Upper lobe of left lung (tissue), 6 donors: ENCODE measurements at regions not wholly inside any gene's neighbourhood (a gene's known extent, or its start where the extent isn't known, plus 50 kb on each side); places are given as distances from the start of the nearest gene placed in this dataset.
"Not testable (repeated sequence)": the region's sequence is repeated elsewhere in the genome, so short reads cannot be mapped to it uniquely, and the experiment has no call there.

ENCODE experiments used
- ATAC-seq, 2 donors: fragments of 200-7000 bp; cut with Tn5 transposase; one replicate each; pipeline ENCODE4 v1.9.1; 2022; ENCODE audit warnings: mild to moderate bottlenecking in 2 of 2, moderate library complexity in 2 of 2; ENCODE audit not compliant: low FRiP score in 2 of 2
- DNase-seq, 2 donors: peaks; one replicate each; pipeline ENCODE4 v3.0.0-alpha.2; 2019 to 2020
- H3K27ac ChIP-seq, 4 donors: fragments of 200-600 bp; sonication (generic); one replicate each; pipeline ENCODE4 v1.5.1; 2016 to 2019
- H3K27me3 ChIP-seq, 4 donors: fragments of 200-600 bp; sonication (generic); one replicate each; pipeline ENCODE4 v1.5.1; 2017 to 2019
- H3K36me3 ChIP-seq, 4 donors: fragments of 200-600 bp; sonication (generic); one replicate each; pipeline ENCODE4 v1.5.1; 2016 to 2019
- H3K4me1 ChIP-seq, 4 donors: fragments of 200-600 bp; sonication (generic); one replicate each; pipeline ENCODE4 v1.5.1; 2018 to 2019
- H3K4me3 ChIP-seq, 4 donors: fragments of 200-600 bp; sonication (generic); one replicate each; pipeline ENCODE4 v1.5.1; 2017 to 2019; ENCODE audit warnings: mild to moderate bottlenecking in 2 of 4, moderate library complexity in 1 of 4
- H3K9me3 ChIP-seq, 4 donors: fragments of 200-600 bp; sonication (generic); one replicate each; pipeline ENCODE4 v1.5.1; 2018 to 2019
- CTCF ChIP-seq, 6 experiments: fragments of 450-650 bp in 4 of 6; fragments of 200-600 bp in 2 of 6; sonication (generic) in 2 of 6; IDR thresholded peaks; one replicate each; pipeline ENCODE4 v1.5.1; 2016 to 2019; ENCODE audit warnings: antibody characterized with exemption in 6 of 6
- EP300 ChIP-seq, 4 donors: sonication (generic); formaldehyde crosslinking; IDR thresholded peaks; one replicate each; pipeline ENCODE4 v1.5.1; 2017; ENCODE audit warnings: antibody characterized with exemption in 4 of 4, control low read depth in 2 of 4
- POLR2A ChIP-seq, 4 donors: fragments of 450-650 bp; IDR thresholded peaks; one replicate each; pipeline ENCODE4 v1.5.1; 2016 to 2017; ENCODE audit warnings: antibody characterized with exemption in 4 of 4, mild to moderate bottlenecking in 2 of 4
- POLR2AphosphoS5 ChIP-seq, 2 donors: sonication (generic); formaldehyde crosslinking; IDR thresholded peaks; one replicate each; pipeline ENCODE4 v1.5.1; 2017; ENCODE audit warnings: antibody characterized with exemption in 2 of 2
- WGBS, 2 donors: methylation state at CpG; one replicate each; pipeline ENCODE4 v1.1.5; 2017 to 2018; 5-methylcytosine and 5-hydroxymethylcytosine counted together
- donor health status: DM: no; HTN: no; CAD: no; lungs with moderate emphysema.
- donor health status: DM: no; HTN: yes; CAD: no; lungs with severe emphysema.

- not testable (repeated sequence) for H3K27ac ChIP-seq, H3K27me3 ChIP-seq, H3K4me1 ChIP-seq, H3K36me3 ChIP-seq, H3K9me3 ChIP-seq, H3K4me3 ChIP-seq
- WGBS, 2 donors: 77 to 82% methylated on average over 21 to 22 of the region's 26 CpGs
- DNase-seq (peak in 1 of 2 donors; percentile 87), ATAC-seq (peak; percentile 0 to 20)
Observed at GRCh38 chr14:105598925-105599586, 72.7 kb downstream of the TMEM121 start.

- not testable (repeated sequence) for H3K4me1 ChIP-seq, H3K9me3 ChIP-seq, ATAC-seq, H3K4me3 ChIP-seq, H3K27me3 ChIP-seq, H3K27ac ChIP-seq, H3K36me3 ChIP-seq
- peak in 1 of 2 donors; percentile 77 for DNase-seq
- 92 to 93% methylated on average over 16 to 42 of the region's 52 CpGs for WGBS, 2 donors
Observed at GRCh38 chr14:105600195-105600938, 74.0 kb downstream of the TMEM121 start.

- DNase-seq: peak in 1 of 2 donors; percentile 79
- Histone ChIP-seq H3K4me3 (no peak overlapping the region), H3K27me3 (no peaks in the 10 kb centered on the region), H3K36me3 (no peaks in the 10 kb centered on the region), H3K27ac (no peak overlapping the region), H3K4me1 (no peaks in the 10 kb centered on the region), H3K9me3 (no peaks in the 10 kb centered on the region)
- 79 to 88% methylated on average over 16 to 17 of the region's 19 CpGs for WGBS, 2 donors
- ATAC-seq: no peak
- TF ChIP-seq POLR2A (IDR thresholded peaks at IDR 0.05): no peak
Observed at GRCh38 chr14:105600939-105601359, 74.6 kb downstream of the TMEM121 start.

- DNase-seq (peak in 1 of 2 donors; percentile 53), ATAC-seq (no peak)
- H3K36me3 ChIP-seq: no peaks in the 10 kb centered on the region
- H3K27ac ChIP-seq: no peak overlapping the region
- H3K27me3 ChIP-seq: no peaks in the 10 kb centered on the region
- no peaks in the 10 kb centered on the region for H3K4me1 ChIP-seq
- TF ChIP-seq EP300 (IDR thresholded peaks at IDR 0.05): no peak
- TF ChIP-seq POLR2A (IDR thresholded peaks at IDR 0.05): no peak
- TF ChIP-seq CTCF (IDR thresholded peaks at IDR 0.05): no peak
- no peak for TF ChIP-seq POLR2AphosphoS5 (IDR thresholded peaks at IDR 0.05)
- no peak overlapping the region for H3K4me3 ChIP-seq
- 84 to 93% methylated on average over 13 to 20 of the region's 20 CpGs for WGBS, 2 donors
- H3K9me3 ChIP-seq: no peaks in the 10 kb centered on the region
Observed at GRCh38 chr14:105601360-105602242, 75.2 kb downstream of the TMEM121 start.

GRCh38 chr14:105602243-105602750, 75.9 kb downstream of the TMEM121 start:
- Histone ChIP-seq H3K9me3 (no peaks in the 10 kb centered on the region), H3K27ac (no peak overlapping the region), H3K36me3 (no peaks in the 10 kb centered on the region), H3K27me3 (no peaks in the 10 kb centered on the region), H3K4me3 (no peak overlapping the region), H3K4me1 (no peaks in the 10 kb centered on the region)
- ATAC-seq: no peak
- DNase-seq: peak in 1 of 2 donors; percentile 27
- WGBS, 2 donors: 78 to 93% methylated on average over 3 to 9 of the region's 9 CpGs
- no peak for TF ChIP-seq EP300 (IDR thresholded peaks at IDR 0.05)
- TF ChIP-seq CTCF (IDR thresholded peaks at IDR 0.05): no peak
- no peak for TF ChIP-seq POLR2AphosphoS5 (IDR thresholded peaks at IDR 0.05)
- no peak for TF ChIP-seq POLR2A (IDR thresholded peaks at IDR 0.05)
